Left lung (tissue), 4 donors: ENCODE measurements at regions not wholly inside any gene's neighbourhood (a gene's known extent, or its start where the extent isn't known, plus 50 kb on each side); places are given as distances from the start of the nearest gene placed in this dataset.

Experiments
- ATAC-seq: fragments of 200-7000 bp; cut with Tn5 transposase; one replicate; pipeline ENCODE4 v1.9.1; 2020; ENCODE audit warnings: moderate library complexity
- DNase-seq, 4 donors: peaks; one replicate each; pipeline ENCODE4 v3.0.0-alpha.2; 2013 to 2020
- H3K27ac ChIP-seq, 2 donors: fragments of 200-600 bp; sonication (generic) in 1 of 2; one replicate each; pipeline versions ENCODE4 v1.5.0 to v1.8.0; 2020 to 2021
- H3K27me3 ChIP-seq, 2 donors: fragments of 200-600 bp; sonication (generic) in 1 of 2; one replicate each; pipeline versions ENCODE4 v1.5.0 to v1.8.0; 2020 to 2021
- H3K36me3 ChIP-seq, 2 donors: fragments of 200-600 bp; sonication (generic) in 1 of 2; one replicate each; pipeline versions ENCODE4 v1.5.0 to v1.8.0; 2020 to 2021
- H3K4me1 ChIP-seq, 2 donors: fragments of 200-600 bp; one replicate each; pipeline ENCODE4 v1.8.0; 2021
- H3K4me3 ChIP-seq, 2 donors: fragments of 200-600 bp; sonication (generic) in 1 of 2; one replicate each; pipeline versions ENCODE4 v1.5.0 to v1.8.0; 2020 to 2021; ENCODE audit warnings: mild to moderate bottlenecking in 1 of 2
- H3K9me3 ChIP-seq, 2 donors: fragments of 200-600 bp; sonication (generic) in 1 of 2; one replicate each; pipeline versions ENCODE4 v1.5.0 to v1.8.0; 2020 to 2021
- CTCF ChIP-seq, 2 donors: fragments of 200-600 bp; sonication (generic) in 1 of 2; IDR thresholded peaks; one replicate each; pipeline versions ENCODE4 v1.5.0 to v1.8.0; 2021; ENCODE audit warnings: antibody characterized with exemption in 2 of 2
- intact Hi-C, 2 donors: fragments of 100-400 bp; cut with DNase I; formaldehyde crosslinking; loops; one replicate each; pipeline versions ENCODE4 v1.11.2 to v1.14.2; 2022
- donor health status: DM: no; HTN: yes; CAD: no.
- donor health status: DM: no; HTN: no; CAD: no.

GRCh38 chr11:25992294-25992693, 339.6 kb upstream of the ANO3 start:
- H3K4me1 ChIP-seq, result no peaks in the 10 kb centered on the region
- ATAC-seq (no peak), DNase-seq (peak in 2 of 4 donors; percentile 87 to 89)
- no peak overlapping the region for H3K27ac ChIP-seq
- H3K4me3 ChIP-seq, result no peak overlapping the region
- H3K27me3 ChIP-seq, result no peaks in the 10 kb centered on the region
- no peak for TF ChIP-seq CTCF (IDR thresholded peaks at IDR 0.05)
- intact Hi-C loops, result no loop called here
- H3K9me3 ChIP-seq, result no peaks in the 10 kb centered on the region
- no peaks in the 10 kb centered on the region for H3K36me3 ChIP-seq

- H3K27me3 ChIP-seq, result no peaks in the 10 kb centered on the region
- intact Hi-C loops, result no loop called here
- no peaks in the 10 kb centered on the region for H3K9me3 ChIP-seq
- no peak overlapping the region for H3K27ac ChIP-seq
- no peak overlapping the region for H3K4me3 ChIP-seq
- H3K36me3 ChIP-seq, result no peaks in the 10 kb centered on the region
- H3K4me1 ChIP-seq, result no peaks in the 10 kb centered on the region
- no peak for ATAC-seq
- no peak for TF ChIP-seq CTCF (IDR thresholded peaks at IDR 0.05)
- peak in 1 of 4 donors; percentile 27 for DNase-seq
These were observed 338.9 kb upstream of the ANO3 start for GRCh38 chr11:25993016-25993415.

DNA sequence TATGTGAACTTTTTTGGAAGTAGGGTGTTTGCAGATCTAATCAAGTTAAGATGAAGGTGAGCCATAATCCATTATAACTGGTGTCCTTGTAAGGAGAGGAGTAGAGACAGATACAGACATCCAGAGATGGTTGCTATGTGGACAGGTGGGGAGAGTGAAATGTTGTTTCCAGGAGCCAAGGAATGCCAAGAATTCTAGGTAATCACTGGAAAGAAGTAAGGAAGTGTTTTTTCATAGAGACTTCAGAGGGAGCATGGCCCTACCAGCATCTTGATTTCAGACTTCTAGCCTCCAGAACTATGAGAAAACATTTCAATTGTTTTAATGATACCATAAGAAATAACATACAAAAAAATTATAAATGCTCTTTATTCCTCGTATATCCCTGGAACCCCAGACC, 320.5 kb upstream of the ANO3 start:
- ATAC-seq (no peak), DNase-seq (no peak)
- Histone ChIP-seq H3K36me3 (no peaks in the 10 kb centered on the region), H3K27ac (no peak overlapping the region), H3K4me1 (no peaks in the 10 kb centered on the region), H3K9me3 (no peaks in the 10 kb centered on the region), H3K4me3 (no peak overlapping the region), H3K27me3 (no peaks in the 10 kb centered on the region)
- intact Hi-C loops, result no loop called here
- TF ChIP-seq CTCF (IDR thresholded peaks at IDR 0.05), result no peak

- no peak overlapping the region for H3K4me3 ChIP-seq
- no peak for DNase-seq
- intact Hi-C loops, result no loop called here
These were observed 317.3 kb upstream of the ANO3 start for GRCh38 chr11:26014456-26015115.

DNA sequence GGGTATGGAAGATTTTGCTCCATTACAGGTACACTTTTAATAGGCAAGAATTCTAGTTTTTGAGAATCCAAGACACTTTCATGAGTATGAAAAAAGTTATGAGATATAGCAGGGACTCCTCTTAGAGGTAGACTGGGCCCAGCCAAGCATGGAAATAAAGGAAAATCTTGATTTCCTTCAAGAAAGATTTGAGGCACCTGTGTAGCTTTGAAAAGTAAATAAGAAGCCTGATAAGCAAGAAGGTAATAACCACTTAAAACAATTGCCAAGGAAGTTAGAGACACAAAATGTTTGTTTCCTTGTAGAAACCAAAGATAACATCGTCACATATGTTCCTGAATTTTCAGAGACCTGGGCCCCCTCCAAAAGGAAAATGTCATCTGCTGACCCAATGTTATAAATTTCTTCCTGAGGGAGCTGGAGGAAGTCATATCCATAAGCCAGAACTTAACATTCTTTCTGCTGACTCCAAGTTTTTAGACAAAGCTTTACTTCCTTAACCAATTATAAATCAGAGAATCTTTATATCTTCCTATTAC, 314.5 kb upstream of the ANO3 start:
- H3K9me3 ChIP-seq, result no peaks in the 10 kb centered on the region

More at GRCh38 chr11:26014456-26015115, 317.3 kb upstream of the ANO3 start:
- Histone ChIP-seq H3K36me3 (no peaks in the 10 kb centered on the region), H3K27me3 (no peaks in the 10 kb centered on the region), H3K4me1 (no peaks in the 10 kb centered on the region), H3K27ac (no peak overlapping the region), H3K9me3 (no peaks in the 10 kb centered on the region)
- no peak for TF ChIP-seq CTCF (IDR thresholded peaks at IDR 0.05)
- ATAC-seq, result no peak

More for the DNA sequence above, 314.5 kb upstream of the ANO3 start:
- Histone ChIP-seq H3K4me3 (no peak overlapping the region), H3K4me1 (no peaks in the 10 kb centered on the region), H3K27ac (no peak overlapping the region), H3K36me3 (no peaks in the 10 kb centered on the region), H3K27me3 (no peaks in the 10 kb centered on the region)
- ATAC-seq (peak; percentile 25), DNase-seq (no peak)
- no peak for TF ChIP-seq CTCF (IDR thresholded peaks at IDR 0.05)
- intact Hi-C loops, result no loop called here
